DOHH2 (cell line): ENCODE measurements at regions not wholly inside any gene's neighbourhood (a gene's known extent, or its start where the extent isn't known, plus 50 kb on each side); places are given as distances from the start of the nearest gene placed in this dataset.

Experiments
- H3F3A ChIP-seq: fragments of 200-600 bp; sonication (generic), shearing (Covaris generic); 2 replicates; pipeline ENCODE4 v1.6.0; 2016; ENCODE audit warnings: antibody characterized with exemption, mild to moderate bottlenecking; ENCODE audit not compliant: control insufficient read depth, insufficient read depth
- H3K27ac ChIP-seq: fragments of 200-600 bp; sonication (generic); 2 replicates; pipeline ENCODE4 v1.5.1; 2014; ENCODE audit warnings: low read depth, mild to moderate bottlenecking, low read length, moderate library complexity
- H3K27me3 ChIP-seq: fragments of 200-600 bp; sonication (generic); 2 replicates; pipeline ENCODE4 v1.6.1; 2014; ENCODE audit warnings: mild to moderate bottlenecking, low read length, mixed read lengths; ENCODE audit not compliant: control insufficient read depth
- H3K36me3 ChIP-seq: fragments of 200-600 bp; sonication (generic); 2 replicates; pipeline ENCODE4 v1.6.1; 2014; ENCODE audit warnings: mild to moderate bottlenecking, low read length, moderate library complexity, mixed read lengths; ENCODE audit not compliant: control insufficient read depth
- H3K4me1 ChIP-seq: fragments of 200-600 bp; sonication (generic); 2 replicates; pipeline ENCODE4 v1.6.1; 2014; ENCODE audit warnings: mild to moderate bottlenecking, low read length, mixed read lengths; ENCODE audit not compliant: control insufficient read depth
- H3K4me2 ChIP-seq: fragments of 200-600 bp; sonication (generic); 2 replicates; pipeline ENCODE4 v1.6.0; 2014; ENCODE audit warnings: mild to moderate bottlenecking, low read length, moderate library complexity
- H3K4me3 ChIP-seq: fragments of 200-600 bp; sonication (generic); 2 replicates; pipeline ENCODE4 v1.5.1; 2014; ENCODE audit warnings: mild to moderate bottlenecking, low read length, mixed read lengths
- H3K79me2 ChIP-seq: fragments of 200-600 bp; sonication (generic); 2 replicates; pipeline ENCODE4 v1.6.1; 2014; ENCODE audit warnings: mild to moderate bottlenecking, low read length, mixed read lengths; ENCODE audit not compliant: control insufficient read depth
- H3K9me2 ChIP-seq: fragments of 200-600 bp; sonication (generic); replicated peaks from 2 replicates; pipeline ENCODE4 v1.6.1; 2014; ENCODE audit warnings: mild to moderate bottlenecking, low read length, mixed read lengths; ENCODE audit not compliant: control insufficient read depth
- H3K9me3 ChIP-seq: fragments of 200-600 bp; sonication (generic); 2 replicates; pipeline ENCODE4 v1.6.1; 2014; ENCODE audit warnings: antibody characterized with exemption, low read length, mixed read lengths; ENCODE audit not compliant: control insufficient read depth, insufficient read depth
- H4K20me1 ChIP-seq: fragments of 200-600 bp; sonication (generic); 2 replicates; pipeline ENCODE4 v1.6.0; 2014; ENCODE audit warnings: low read depth, mild to moderate bottlenecking, antibody characterized with exemption, low read length, moderate library complexity; ENCODE audit not compliant: control insufficient read depth, insufficient read depth
- EZH2phosphoT487 ChIP-seq: fragments of 200-600 bp; sonication (generic); IDR thresholded peaks from 2 replicates; pipeline ENCODE4 v1.6.1; 2017; ENCODE audit warnings: borderline replicate concordance, mild to moderate bottlenecking, antibody characterized with exemption, low read length, moderate library complexity, mixed read lengths
- TF ChIP-seq, protein P1 (sequence below): fragments of 200-600 bp; sonication (generic); IDR thresholded peaks from one replicate; pipeline ENCODE4 v1.5.1; 2014; ENCODE audit warnings: antibody characterized with exemption, mild to moderate bottlenecking, low read depth, low read length; ENCODE audit not compliant: poor library complexity, severe bottlenecking

DNA sequence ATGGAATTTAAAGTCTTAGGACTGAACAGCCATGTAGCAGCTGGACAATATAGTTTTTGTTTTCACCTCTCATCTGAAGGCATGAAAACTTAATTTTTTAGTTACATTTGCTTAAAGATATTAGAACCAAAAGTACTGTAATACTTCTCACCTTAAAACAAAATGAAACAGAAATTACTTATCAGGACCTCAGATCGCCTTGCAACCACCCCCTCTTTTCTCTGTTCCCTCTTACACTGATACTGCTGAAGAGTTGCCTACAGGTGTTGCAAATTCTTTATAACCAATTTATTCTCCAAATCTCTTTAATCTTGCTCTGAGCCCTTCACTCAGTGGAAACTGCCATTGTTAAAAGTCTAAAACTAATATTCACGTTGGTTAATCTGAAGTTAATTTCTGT lies 145.0 kb downstream of the SPCS3 start:
- H3K4me2 ChIP-seq = no peak overlapping the region

GRCh38 chr4:176467001-176467400 lies 147.2 kb downstream of the SPCS3 start:
- no peaks in the 10 kb centered on the region for H3K36me3 ChIP-seq
- no peak overlapping the region for H3K27ac ChIP-seq
- H3K27me3 ChIP-seq = no peaks in the 10 kb centered on the region
- no peak overlapping the region for H3K4me2 ChIP-seq
- no peaks in the 10 kb centered on the region for H3F3A ChIP-seq
- TF ChIP-seq, protein P1, sequence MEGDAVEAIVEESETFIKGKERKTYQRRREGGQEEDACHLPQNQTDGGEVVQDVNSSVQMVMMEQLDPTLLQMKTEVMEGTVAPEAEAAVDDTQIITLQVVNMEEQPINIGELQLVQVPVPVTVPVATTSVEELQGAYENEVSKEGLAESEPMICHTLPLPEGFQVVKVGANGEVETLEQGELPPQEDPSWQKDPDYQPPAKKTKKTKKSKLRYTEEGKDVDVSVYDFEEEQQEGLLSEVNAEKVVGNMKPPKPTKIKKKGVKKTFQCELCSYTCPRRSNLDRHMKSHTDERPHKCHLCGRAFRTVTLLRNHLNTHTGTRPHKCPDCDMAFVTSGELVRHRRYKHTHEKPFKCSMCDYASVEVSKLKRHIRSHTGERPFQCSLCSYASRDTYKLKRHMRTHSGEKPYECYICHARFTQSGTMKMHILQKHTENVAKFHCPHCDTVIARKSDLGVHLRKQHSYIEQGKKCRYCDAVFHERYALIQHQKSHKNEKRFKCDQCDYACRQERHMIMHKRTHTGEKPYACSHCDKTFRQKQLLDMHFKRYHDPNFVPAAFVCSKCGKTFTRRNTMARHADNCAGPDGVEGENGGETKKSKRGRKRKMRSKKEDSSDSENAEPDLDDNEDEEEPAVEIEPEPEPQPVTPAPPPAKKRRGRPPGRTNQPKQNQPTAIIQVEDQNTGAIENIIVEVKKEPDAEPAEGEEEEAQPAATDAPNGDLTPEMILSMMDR = no peak
- no peak for TF ChIP-seq EZH2phosphoT487
- no peaks in the 10 kb centered on the region for H3K4me1 ChIP-seq
- H3K79me2 ChIP-seq = no peaks in the 10 kb centered on the region
- no peaks in the 10 kb centered on the region for H3K9me3 ChIP-seq
- H4K20me1 ChIP-seq = no peaks in the 10 kb centered on the region
- no peaks in the 10 kb centered on the region for H3K9me2 ChIP-seq
- no peak overlapping the region for H3K4me3 ChIP-seq

More for the DNA sequence above, 145.0 kb downstream of the SPCS3 start:
- H3K4me1 ChIP-seq = no peaks in the 10 kb centered on the region
- H3K9me3 ChIP-seq = no peaks in the 10 kb centered on the region
- H3K27me3 ChIP-seq = no peaks in the 10 kb centered on the region
- no peaks in the 10 kb centered on the region for H3F3A ChIP-seq
- no peaks in the 10 kb centered on the region for H3K9me2 ChIP-seq
- no peak for TF ChIP-seq EZH2phosphoT487
- TF ChIP-seq, protein P1 = no peak
- H3K36me3 ChIP-seq = no peaks in the 10 kb centered on the region
- H4K20me1 ChIP-seq = no peaks in the 10 kb centered on the region
- H3K4me3 ChIP-seq = no peak overlapping the region
- H3K79me2 ChIP-seq = no peaks in the 10 kb centered on the region
- no peak overlapping the region for H3K27ac ChIP-seq

DNA sequence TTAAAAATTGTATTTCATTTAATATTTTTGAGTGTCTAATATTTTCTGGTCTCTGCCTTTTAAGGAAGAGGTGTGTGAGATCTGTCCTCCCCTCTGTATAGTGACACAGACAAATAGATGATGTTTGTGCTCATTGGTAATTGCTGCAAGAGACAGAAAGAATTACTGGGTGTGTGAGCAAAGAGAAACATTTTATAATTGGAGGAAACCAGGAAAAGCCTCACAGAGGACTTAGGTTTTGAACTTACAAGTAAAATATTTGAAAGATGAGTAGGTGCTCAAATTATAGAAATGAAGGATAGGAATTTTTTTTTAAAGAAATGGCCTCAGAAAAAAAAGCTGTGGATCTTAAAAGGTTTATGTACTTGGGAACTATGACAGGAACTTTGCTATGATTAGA lies 149.8 kb downstream of the SPCS3 start:
- no peaks in the 10 kb centered on the region for H3K9me3 ChIP-seq
- no peaks in the 10 kb centered on the region for H3F3A ChIP-seq
- no peak overlapping the region for H3K4me3 ChIP-seq
- H3K27me3 ChIP-seq = no peaks in the 10 kb centered on the region
- no peaks in the 10 kb centered on the region for H3K36me3 ChIP-seq
- TF ChIP-seq, protein P1 = no peak
- TF ChIP-seq EZH2phosphoT487 = no peak
- no peak overlapping the region for H3K27ac ChIP-seq
- H3K4me1 ChIP-seq = no peaks in the 10 kb centered on the region
- no peaks in the 10 kb centered on the region for H3K9me2 ChIP-seq
- no peak overlapping the region for H3K4me2 ChIP-seq
- H3K79me2 ChIP-seq = no peaks in the 10 kb centered on the region
- no peaks in the 10 kb centered on the region for H4K20me1 ChIP-seq

DNA sequence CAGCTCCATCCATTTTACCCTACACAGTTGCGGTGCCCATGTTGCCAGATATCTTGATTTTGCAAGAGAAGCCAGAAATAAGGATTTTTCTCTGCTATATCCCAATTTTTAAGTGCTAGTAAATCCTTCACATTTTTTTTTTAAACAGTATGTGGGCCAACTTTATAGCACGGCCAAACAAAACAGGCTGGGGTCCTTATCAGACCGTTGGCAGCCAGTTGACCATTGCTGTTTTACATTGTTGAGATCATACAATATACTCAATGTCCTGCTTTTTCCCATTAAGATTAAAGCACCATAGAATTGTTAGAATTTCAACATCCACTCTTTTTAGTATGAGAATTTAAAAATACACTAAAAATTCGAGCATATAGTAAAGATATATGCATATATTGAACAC lies 150.9 kb downstream of the SPCS3 start:
- Histone ChIP-seq H3F3A (no peaks in the 10 kb centered on the region), H4K20me1 (no peaks in the 10 kb centered on the region), H3K9me2 (no peaks in the 10 kb centered on the region), H3K79me2 (no peaks in the 10 kb centered on the region), H3K4me1 (no peaks in the 10 kb centered on the region), H3K27ac (no peak overlapping the region), H3K4me2 (no peak overlapping the region), H3K4me3 (no peak overlapping the region), H3K9me3 (no peaks in the 10 kb centered on the region; the same call in 1 of the 2 replicates), H3K36me3 (no peaks in the 10 kb centered on the region), H3K27me3 (no peaks in the 10 kb centered on the region)
- no peak for TF ChIP-seq EZH2phosphoT487
- TF ChIP-seq, protein P1 = no peak
